ENCODE measurements at regions not wholly inside any gene's neighbourhood (a gene's known extent, or its start where the extent isn't known, plus 50 kb on each side); places are given as distances from the start of the nearest gene placed in this dataset.
"Not testable (repeated sequence)": the region's sequence is repeated elsewhere in the genome, so short reads cannot be mapped to it uniquely, and the experiment has no call there.

- DNase-seq (ENCODE audit: low spot score), result no peak
- intact Hi-C loops (cut with DNase I), result no loop called here
Measured at GRCh38 chr4:160319221-160319867, 1216.5 kb downstream of the RAPGEF2 start.

- no peak for DNase-seq (ENCODE audit: low spot score)
- intact Hi-C loops (cut with DNase I), result no loop called here
Measured at GRCh38 chr4:160319868-160320260, 1217.0 kb downstream of the RAPGEF2 start.

DNA sequence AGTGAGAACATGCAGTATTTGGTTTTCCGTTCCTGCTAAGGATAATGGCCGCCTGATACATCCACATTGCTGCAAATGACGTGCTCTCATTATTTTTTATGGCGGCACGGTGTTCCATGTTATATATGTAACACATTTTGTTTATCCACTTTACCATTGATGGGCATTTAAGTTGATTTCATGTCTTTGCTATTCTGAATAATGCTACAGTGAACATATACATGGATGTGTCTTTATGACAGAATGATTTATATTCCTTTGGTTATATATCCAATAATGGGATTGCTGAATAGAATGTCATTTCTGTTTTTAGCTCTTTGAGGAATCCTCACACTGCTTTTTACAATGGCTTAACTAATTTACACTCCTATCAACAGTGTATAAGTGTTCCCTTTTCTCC, 1223.2 kb downstream of the RAPGEF2 start:
- DNase-seq (ENCODE audit: low spot score), result no peak
- intact Hi-C loops (cut with DNase I), result no loop called here

- intact Hi-C loops (cut with DNase I), result no loop called here
- DNase-seq (ENCODE audit: low spot score), result no peak
Measured at GRCh38 chr4:160347197-160347596, 1244.3 kb downstream of the RAPGEF2 start.

DNA sequence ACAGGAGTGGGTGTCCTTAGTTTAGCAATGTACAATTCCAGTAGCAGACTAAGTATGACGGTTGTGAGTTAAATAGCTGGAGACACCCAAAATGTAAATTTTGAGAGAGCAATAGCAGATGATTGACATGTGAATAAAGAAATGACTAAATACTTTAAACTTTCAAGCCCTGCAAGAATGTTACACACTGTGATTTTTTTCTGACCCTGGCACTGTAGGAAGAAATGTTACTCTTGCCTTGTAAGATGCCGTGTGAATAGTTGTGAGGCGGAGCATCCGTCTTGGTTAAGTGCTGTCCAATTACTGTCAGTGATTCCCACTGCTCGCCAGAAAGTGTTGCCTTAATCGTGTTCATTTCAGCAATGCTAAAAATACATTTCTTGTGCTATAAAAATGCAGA, 1248.1 kb downstream of the RAPGEF2 start:
- intact Hi-C loops (cut with DNase I), result no loop called here
- DNase-seq (ENCODE audit: low spot score), result no peak

DNA sequence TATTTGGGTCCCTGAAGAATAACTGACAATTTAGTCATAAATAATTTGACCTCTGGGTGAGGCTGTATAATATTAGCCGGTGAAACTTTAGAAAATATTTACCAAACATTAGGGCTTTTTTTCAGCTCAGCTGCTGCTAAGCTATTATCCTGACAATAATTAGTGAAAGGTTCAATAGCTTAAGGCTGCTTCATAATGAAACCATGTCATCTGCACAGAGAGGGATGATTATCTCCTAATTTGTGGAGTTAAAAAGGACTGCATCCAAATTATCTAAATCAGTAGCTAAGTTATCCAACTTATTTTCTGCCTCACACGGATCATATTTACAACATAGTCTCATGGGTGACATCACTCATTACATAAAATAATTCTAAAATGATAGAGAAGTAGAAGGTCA, 1249.8 kb downstream of the RAPGEF2 start:
- DNase-seq (ENCODE audit: low spot score), result no peak
- intact Hi-C loops (cut with DNase I), result no loop called here

- intact Hi-C loops (cut with DNase I), result no loop called here
- no peak for DNase-seq (ENCODE audit: low spot score)
Measured at GRCh38 chr4:160353548-160353947, 1250.7 kb downstream of the RAPGEF2 start.

GRCh38 chr4:160362478-160362877, 1259.6 kb downstream of the RAPGEF2 start:
- intact Hi-C loops (cut with DNase I), result no loop called here
- DNase-seq (ENCODE audit: low spot score), result no peak

GRCh38 chr4:160364217-160364616, 1261.3 kb downstream of the RAPGEF2 start:
- intact Hi-C loops (cut with DNase I), result no loop called here
- DNase-seq (ENCODE audit: low spot score), result no peak

- intact Hi-C loops (cut with DNase I); DNase-seq (ENCODE audit: low spot score): not testable (repeated sequence)
Measured at GRCh38 chr4:160364665-160365064, 1261.8 kb downstream of the RAPGEF2 start.

DNA sequence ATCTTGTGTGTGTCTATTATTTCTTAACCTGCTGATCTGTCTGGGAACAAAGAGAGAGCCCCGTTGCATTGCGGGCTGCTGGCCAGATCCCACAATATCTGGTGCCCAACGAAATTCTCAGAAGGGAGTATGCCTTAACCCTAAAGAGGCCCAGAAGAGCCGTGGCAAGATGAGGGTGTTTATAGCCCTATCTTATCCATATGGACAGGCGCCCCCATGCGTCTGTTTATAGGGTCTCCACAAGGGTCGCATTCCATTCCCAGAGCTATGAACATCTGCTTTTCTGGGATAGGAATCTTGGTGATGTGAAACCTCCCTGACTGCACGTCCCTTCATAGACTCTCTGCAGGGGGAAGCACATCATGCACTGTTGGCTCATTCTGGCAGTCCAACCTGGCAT, 1262.5 kb downstream of the RAPGEF2 start:
- DNase-seq (ENCODE audit: low spot score); intact Hi-C loops (cut with DNase I): not testable (repeated sequence)

DNA sequence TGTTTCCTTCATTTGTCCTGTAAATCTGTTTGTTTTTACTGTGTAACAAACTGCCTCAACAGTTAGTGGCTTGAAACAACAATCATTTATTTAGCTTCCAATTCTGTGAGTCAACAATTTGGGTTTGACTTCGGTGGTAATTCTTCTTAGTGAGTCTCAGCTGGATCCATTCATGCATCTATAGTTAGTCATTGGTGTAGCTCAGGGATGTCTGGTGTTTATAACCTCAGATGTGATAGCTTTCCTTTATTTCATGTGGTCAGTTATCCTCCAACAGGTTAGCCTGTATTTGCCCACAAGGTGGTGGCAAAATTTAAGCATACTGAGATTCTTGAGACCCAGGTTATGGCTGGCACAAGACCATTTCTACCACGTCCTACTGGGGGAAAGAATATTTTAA, 1267.2 kb downstream of the RAPGEF2 start:
- no peak for DNase-seq (ENCODE audit: low spot score)
- intact Hi-C loops (cut with DNase I), result no loop called here

DNA sequence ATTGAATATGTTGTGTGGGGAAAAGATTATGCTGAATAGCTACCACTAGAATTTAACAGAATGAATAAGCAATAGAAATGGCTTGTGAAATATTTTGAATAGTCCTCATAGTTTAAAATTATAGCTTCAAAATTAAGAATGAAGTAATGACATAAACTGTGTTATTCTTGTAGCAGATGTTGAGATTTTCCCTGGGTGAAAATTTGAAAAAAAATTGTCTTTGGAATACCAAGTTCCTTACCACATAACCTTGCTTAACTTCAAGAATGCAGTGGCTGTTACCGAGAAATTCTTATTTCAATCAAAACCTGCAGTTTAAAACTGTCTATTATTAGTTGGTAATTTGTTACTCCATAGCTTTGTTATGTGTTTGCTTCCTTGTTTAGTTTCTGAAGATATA, 1268.6 kb downstream of the RAPGEF2 start:
- no peak for DNase-seq (ENCODE audit: low spot score)
- intact Hi-C loops (cut with DNase I), result no loop called here

GRCh38 chr4:160372390-160372789, 1269.5 kb downstream of the RAPGEF2 start:
- no peak for DNase-seq (ENCODE audit: low spot score)

GRCh38 chr4:160373911-160374310, 1271.0 kb downstream of the RAPGEF2 start:
- intact Hi-C loops (cut with DNase I), result no loop called here
- no peak for DNase-seq (ENCODE audit: low spot score)

More at GRCh38 chr4:160372390-160372789, 1269.5 kb downstream of the RAPGEF2 start:
- intact Hi-C loops (cut with DNase I), result no loop called here

- intact Hi-C loops (cut with DNase I), result no loop called here
- no peak for DNase-seq (ENCODE audit: low spot score)
Measured at GRCh38 chr4:160375772-160376452, 1273.0 kb downstream of the RAPGEF2 start.

DNA sequence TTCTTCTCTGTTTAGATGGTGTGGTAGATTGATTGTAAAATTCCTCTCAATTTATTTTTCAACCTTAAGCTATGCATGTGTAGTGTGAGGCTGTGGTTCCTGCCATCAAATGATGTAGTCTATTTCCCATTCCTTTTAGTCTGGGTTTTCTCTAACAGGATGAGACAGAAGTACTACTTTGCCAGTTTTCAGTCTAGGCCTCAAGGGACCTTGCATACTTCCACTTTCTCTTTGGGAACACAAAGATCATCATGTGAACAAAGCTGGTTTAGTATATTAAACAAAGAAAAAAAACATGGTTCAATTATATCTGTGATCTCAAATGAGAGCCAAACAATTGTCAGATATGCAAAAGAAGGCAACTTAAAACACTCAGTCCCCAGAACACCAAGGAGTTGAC, 1284.0 kb downstream of the RAPGEF2 start:
- DNase-seq (ENCODE audit: low spot score), result no peak
- intact Hi-C loops (cut with DNase I), result no loop called here

DNA sequence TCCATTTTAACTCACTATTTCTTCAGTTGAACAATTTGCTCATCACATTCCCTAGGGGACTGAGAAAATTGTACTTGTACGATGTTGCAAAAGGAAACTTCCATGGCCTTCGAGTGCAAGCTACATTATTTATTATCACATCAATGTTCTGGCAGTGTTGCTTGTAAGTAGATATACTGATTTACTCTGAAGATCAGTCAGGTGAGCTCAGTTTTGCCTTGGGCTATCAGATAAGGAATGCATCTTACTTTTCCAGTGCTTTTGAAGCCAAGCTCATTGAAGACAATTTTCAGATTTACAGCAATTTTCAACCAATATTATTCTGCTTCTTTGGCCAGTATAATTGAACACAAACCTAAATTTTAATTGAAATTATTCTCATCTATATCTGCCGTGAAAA, 1296.9 kb downstream of the RAPGEF2 start:
- intact Hi-C loops (cut with DNase I), result no loop called here
- no peak for DNase-seq (ENCODE audit: low spot score)

DNA sequence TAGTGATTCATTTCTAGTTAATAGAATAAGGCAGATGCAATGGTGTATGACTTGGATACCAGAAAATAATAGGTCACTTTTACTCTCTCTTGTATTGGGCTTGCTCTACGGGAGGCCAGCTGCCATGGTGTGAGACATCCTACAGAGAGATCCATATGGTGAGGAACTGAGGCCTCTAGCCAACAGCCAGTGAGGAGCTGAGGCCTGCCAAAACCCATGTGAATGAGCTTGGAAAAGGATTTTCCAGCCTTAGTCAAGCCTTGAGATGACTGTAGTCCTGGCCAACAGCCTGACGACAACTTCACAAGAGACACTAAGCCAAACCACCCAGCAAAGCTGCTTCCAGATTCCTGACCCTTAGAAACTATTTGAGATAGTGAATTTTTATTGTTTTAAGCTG, 1300.2 kb downstream of the RAPGEF2 start:
- intact Hi-C loops (cut with DNase I), result no loop called here
- no peak for DNase-seq (ENCODE audit: low spot score)

DNA sequence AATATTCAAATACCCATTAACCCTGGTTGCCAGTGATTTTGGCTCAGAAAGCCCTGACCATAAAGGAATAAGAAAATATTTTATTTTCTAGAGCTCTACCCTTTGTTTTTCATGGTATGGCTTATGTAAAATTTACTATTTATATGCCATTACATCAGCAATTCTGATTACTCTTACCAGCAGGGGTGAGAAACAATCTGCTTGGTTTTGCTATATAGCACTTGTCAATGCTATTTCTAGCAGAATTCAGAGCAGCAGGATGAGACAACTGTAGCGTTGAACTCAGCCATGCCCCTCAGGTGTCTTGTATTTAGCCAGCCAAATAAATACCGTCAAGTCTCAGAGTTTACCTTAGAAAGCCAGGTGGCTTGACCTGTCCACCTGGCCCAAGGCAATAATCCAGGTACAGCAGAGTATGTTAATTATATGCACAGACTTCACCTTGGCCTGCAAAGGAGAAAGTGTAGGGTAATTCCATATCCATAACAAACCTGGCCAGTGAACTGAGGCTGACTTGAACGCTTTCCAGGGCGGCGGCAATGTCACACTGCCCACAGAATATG, 1303.5 kb downstream of the RAPGEF2 start:
- no peak for DNase-seq (ENCODE audit: low spot score)
- intact Hi-C loops (cut with DNase I), result no loop called here

GRCh38 chr4:160414496-160414895, 1311.6 kb downstream of the RAPGEF2 start:
- intact Hi-C loops (cut with DNase I), result no loop called here
- DNase-seq (ENCODE audit: low spot score), result no peak

All from posterior vena cava (tissue), 2 donors.